GM12864 (cell line): ENCODE measurements at regions not wholly inside any gene's neighbourhood (a gene's known extent, or its start where the extent isn't known, plus 50 kb on each side); places are given as distances from the start of the nearest gene placed in this dataset.

Source experiments
- DNase-seq: peaks from one replicate; pipeline ENCODE4 v3.0.0-alpha.2; 2011; ENCODE audit warnings: low read depth
- H3K4me3 ChIP-seq: 2 replicates; pipeline ENCODE4 v1.5.1; 2011; ENCODE audit warnings: mild to moderate bottlenecking, low read depth, low read length, control low read depth
- CTCF ChIP-seq: IDR thresholded peaks from 2 replicates; pipeline ENCODE4 v1.5.1; 2011; ENCODE audit warnings: low read depth, mild to moderate bottlenecking, moderate library complexity, low read length, control low read depth, inconsistent platforms; ENCODE audit errors: missing control alignments

DNA sequence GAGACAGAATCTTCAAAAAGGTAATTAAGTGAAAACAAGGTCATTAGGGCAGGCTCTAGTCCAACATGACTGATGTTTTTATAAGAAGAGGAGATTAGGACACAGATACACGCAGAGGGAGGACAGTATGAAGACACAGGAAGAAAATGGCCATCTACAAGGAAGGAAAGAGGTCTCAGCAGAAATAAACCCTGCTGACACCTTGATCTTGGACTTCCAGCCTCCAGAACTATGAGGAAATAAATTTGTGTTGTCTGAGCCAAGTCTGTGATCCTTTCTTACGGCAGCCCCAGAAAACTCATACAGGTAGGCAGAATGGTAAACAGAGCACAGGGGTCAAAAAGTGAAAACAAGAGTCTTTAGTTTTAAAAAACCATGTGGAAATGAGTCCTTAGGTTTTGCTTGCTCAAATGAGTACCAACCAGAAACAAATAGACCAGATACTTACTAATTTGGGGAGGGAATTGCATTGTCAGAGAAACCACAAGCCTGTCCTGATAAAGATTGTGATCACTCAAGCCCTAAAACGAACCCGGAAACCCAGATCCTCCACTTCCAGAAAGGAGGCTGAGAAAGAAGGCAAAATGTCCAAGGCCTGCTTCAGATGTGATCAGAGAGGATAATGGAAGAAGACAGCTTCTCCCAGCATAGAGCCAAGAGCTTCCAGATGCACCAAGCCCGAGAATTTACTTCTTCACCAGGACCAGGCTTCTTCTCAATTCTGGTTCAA is 93.9 kb downstream of the DUSP6 start:
- TF ChIP-seq CTCF, result no peak
- no peak overlapping the region for H3K4me3 ChIP-seq
- no peak for DNase-seq

- no peak for TF ChIP-seq CTCF
- DNase-seq, result no peak
These were observed 95.0 kb downstream of the DUSP6 start for GRCh38 chr12:89257340-89257739.

GRCh38 chr12:89256060-89256459 is 96.2 kb downstream of the DUSP6 start:
- no peak for DNase-seq
- no peak overlapping the region for H3K4me3 ChIP-seq
- no peak for TF ChIP-seq CTCF

More at GRCh38 chr12:89257340-89257739, 95.0 kb downstream of the DUSP6 start:
- no peak overlapping the region for H3K4me3 ChIP-seq

DNA sequence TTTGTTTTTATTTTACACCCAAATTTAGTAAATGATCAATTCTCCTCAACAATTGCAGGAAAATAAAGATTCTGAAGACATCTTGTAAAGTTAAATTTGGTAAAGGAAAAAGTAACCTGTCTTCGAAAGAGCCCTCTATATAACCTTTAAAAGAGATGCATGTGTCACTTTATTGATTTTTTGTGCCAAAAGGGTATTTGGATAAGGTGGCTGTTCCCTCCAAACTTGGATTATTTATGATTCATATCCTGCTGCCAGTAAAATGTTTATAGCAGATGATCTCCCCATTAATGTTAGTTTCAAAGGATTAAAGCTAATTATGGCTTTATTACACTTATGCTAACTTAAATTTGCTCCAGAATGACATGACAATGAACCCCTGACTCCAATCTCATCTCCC is 98.8 kb downstream of the DUSP6 start:
- TF ChIP-seq CTCF, result no peak
- no peak for DNase-seq
- no peak overlapping the region for H3K4me3 ChIP-seq

DNA sequence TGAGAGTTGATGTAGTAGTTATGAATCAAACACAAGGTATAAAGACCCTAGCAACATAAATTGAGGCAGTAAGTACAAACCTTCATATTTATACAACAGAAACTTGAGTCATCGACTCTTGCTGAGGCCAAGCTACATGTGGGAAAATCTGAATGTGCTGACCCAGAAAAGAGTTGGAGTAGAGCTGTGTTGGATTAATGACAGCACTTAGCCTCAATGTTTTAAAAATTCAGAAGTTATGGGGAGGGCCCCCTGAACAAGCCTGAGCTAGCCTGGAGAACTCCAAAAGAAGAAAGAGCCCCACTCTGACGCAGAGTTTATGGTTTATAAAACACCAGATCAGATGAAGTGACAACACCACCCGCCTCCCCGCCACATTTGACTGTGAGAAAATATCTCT is 100.0 kb downstream of the DUSP6 start:
- DNase-seq, result no peak
- TF ChIP-seq CTCF, result no peak
- H3K4me3 ChIP-seq, result no peak overlapping the region

GRCh38 chr12:89251342-89252271 is 100.7 kb downstream of the DUSP6 start:
- DNase-seq, result no peak

More at GRCh38 chr12:89251342-89252271, 100.7 kb downstream of the DUSP6 start:
- no peak for TF ChIP-seq CTCF
- H3K4me3 ChIP-seq, result no peak overlapping the region
